HepG2 (cell line): ENCODE measurements at regions not wholly inside any gene's neighbourhood (a gene's known extent, or its start where the extent isn't known, plus 50 kb on each side); places are given as distances from the start of the nearest gene placed in this dataset.

Experiments used
- ATAC-seq: fragments of 200-7000 bp; cut with Tn5 transposase; 3 replicates; pipeline ENCODE4 v1.9.1; 2020; ENCODE audit warnings: mild to moderate bottlenecking, moderate library complexity
- BruUV-seq: library from RNA; stranded (reverse); fragments of 400-500 nt; replicated peaks from 2 replicates; lab custom pipeline; 2021; lab: Mats Ljungman, UMichigan
- CTCF ChIA-PET: fragments of 300-600 bp; formaldehyde crosslinking; extraction: SDS; loops from one replicate; lab custom pipeline; 2021; ENCODE audit warnings: low total read pairs, inconsistent platforms, low intra/inter-chr PET ratio; lab: Yijun Ruan, JAX
- POLR2A ChIA-PET: fragments of 350-600 bp; sonication (Branson Sonifier 250); formaldehyde crosslinking; loops from one replicate; lab custom pipeline; 2020; ENCODE audit warnings: antibody characterized with exemption, inconsistent platforms; lab: Yijun Ruan, JAX
- DNase-seq: peaks from one replicate; pipeline ENCODE4 v3.0.0-alpha.2; 2015; ENCODE audit warnings: low spot score
- FAIRE-seq: peaks from 3 replicates; lab custom pipeline; 2011; peaks lifted over from hg19 to GRCh38; lab: Jason Lieb, UNC
- H2AFZ ChIP-seq: one replicate; pipeline ENCODE4 v1.6.1; 2011; ENCODE audit warnings: low read length, inconsistent platforms
- H3K27ac ChIP-seq: fragments of 300-600 bp; 3 replicates; pipeline ENCODE4 v1.8.0; 2011; ENCODE audit warnings: mixed run types, mild to moderate bottlenecking, mixed read lengths, low read length, inconsistent platforms; ENCODE audit not compliant: insufficient read depth; ENCODE audit errors: extremely low read length
- H3K27me3 ChIP-seq, 2 experiments: fragments of 200-600 bp in 1 of 2; 2 replicates in 1 of 2; 3 replicates in 1 of 2; pipeline versions ENCODE4 v1.6.0 to v1.8.0; 2011; ENCODE audit warnings: low read length in 2 of 2, mild to moderate bottlenecking in 2 of 2, moderate library complexity in 2 of 2, inconsistent platforms in 1 of 2; ENCODE audit not compliant: insufficient read depth in 2 of 2, control insufficient read depth in 1 of 2
- H3K36me3 ChIP-seq, 2 experiments: fragments of 200-600 bp in 1 of 2; replicated peaks in 1 of 2; 2 replicates in 1 of 2; 3 replicates in 1 of 2; pipeline versions ENCODE4 v1.5.1 to v1.8.0; 2011; ENCODE audit warnings: low read length in 2 of 2, inconsistent platforms in 1 of 2; ENCODE audit not compliant: insufficient read depth in 2 of 2, control insufficient read depth in 1 of 2
- H3K4me1 ChIP-seq: 2 replicates; pipeline ENCODE4 v1.5.1; 2012; ENCODE audit warnings: low read length, inconsistent platforms; ENCODE audit not compliant: insufficient read depth
- H3K4me2 ChIP-seq: 2 replicates; pipeline ENCODE4 v1.6.0; 2011; ENCODE audit warnings: low read depth, low read length, inconsistent platforms
- H3K4me3 ChIP-seq, 3 experiments: fragments of 200-600 bp in 1 of 3; sonication (generic), shearing (Covaris generic) in 1 of 3; replicated peaks in 1 of 3; 2 replicates each; pipeline ENCODE4 v1.5.1; 2011 to 2016; ENCODE audit warnings: low read length in 3 of 3, inconsistent platforms in 2 of 3, low read depth in 2 of 3, mild to moderate bottlenecking in 2 of 3, control low read depth in 1 of 3, mixed read lengths in 1 of 3; ENCODE audit not compliant: insufficient read depth in 1 of 3
- H3K79me2 ChIP-seq: one replicate; pipeline ENCODE4 v1.6.1; 2011; ENCODE audit warnings: low read length, inconsistent platforms; ENCODE audit not compliant: insufficient read depth
- H3K9ac ChIP-seq: 2 replicates; pipeline ENCODE4 v1.6.0; 2011; ENCODE audit warnings: mild to moderate bottlenecking, low read depth, low read length, inconsistent platforms; ENCODE audit not compliant: insufficient read depth
- H3K9me3 ChIP-seq: 2 replicates; pipeline ENCODE4 v1.5.1; 2012; ENCODE audit warnings: mild to moderate bottlenecking, low read length
- H4K20me1 ChIP-seq: 2 replicates; pipeline ENCODE4 v1.6.0; 2011; ENCODE audit warnings: inconsistent platforms, mild to moderate bottlenecking, low read length, moderate library complexity; ENCODE audit not compliant: insufficient read depth
- CBX1 ChIP-seq: IDR thresholded peaks from one replicate; pipeline ENCODE4 v1.6.1; 2016; ENCODE audit warnings: antibody characterized with exemption, low read depth
- DBP ChIP-seq: sonication (generic); formaldehyde crosslinking; IDR thresholded peaks from 2 replicates; pipeline ENCODE4 v1.4.0; 2020; ENCODE audit warnings: missing genetic modification reagents; ENCODE audit errors: not compliant biosample characterization
- DMTF1 ChIP-seq: sonication (generic); formaldehyde crosslinking; IDR thresholded peaks from 2 replicates; pipeline ENCODE4 v1.4.0; 2020; ENCODE audit warnings: mild to moderate bottlenecking, missing genetic modification reagents
- HOXA9 ChIP-seq: sonication (generic); formaldehyde crosslinking; IDR thresholded peaks from 2 replicates; pipeline ENCODE4 v1.8.1; 2022; ENCODE audit warnings: missing genetic modification reagents, mild to moderate bottlenecking, moderate library complexity, borderline replicate concordance
- KMT2A ChIP-seq: sonication (generic); formaldehyde crosslinking; IDR thresholded peaks from 2 replicates; pipeline ENCODE4 v1.4.0; 2020; ENCODE audit warnings: missing genetic modification reagents
- MBD4 ChIP-seq: IDR thresholded peaks from 2 replicates; pipeline ENCODE4 v1.6.1; 2012; ENCODE audit warnings: low read length, inconsistent platforms, borderline replicate concordance
- NCOA2 ChIP-seq: sonication (generic); formaldehyde crosslinking; IDR thresholded peaks from 2 replicates; pipeline ENCODE4 v1.8.0; 2022; ENCODE audit warnings: inconsistent platforms
- NFYB ChIP-seq: sonication (generic); formaldehyde crosslinking; IDR thresholded peaks from 2 replicates; pipeline ENCODE4 v1.4.0; 2020; ENCODE audit warnings: missing genetic modification reagents
- PAF1 ChIP-seq: IDR thresholded peaks from 2 replicates; pipeline ENCODE4 v1.6.1; 2016; ENCODE audit warnings: missing genetic modification reagents, missing compliant biosample characterization
- PAX8 ChIP-seq: sonication (generic); formaldehyde crosslinking; IDR thresholded peaks from 2 replicates; pipeline ENCODE4 v1.8.0; 2022; ENCODE audit warnings: mild to moderate bottlenecking, missing genetic modification reagents, borderline replicate concordance
- RBM39 ChIP-seq: fragments of 200-400 bp; formaldehyde crosslinking; IDR thresholded peaks from one replicate; pipeline ENCODE4 v1.6.1; 2018; ENCODE audit warnings: antibody characterized with exemption, mild to moderate bottlenecking, low read depth, low read length; ENCODE audit not compliant: poor library complexity, severe bottlenecking
- RERE ChIP-seq: IDR thresholded peaks from 2 replicates; pipeline ENCODE4 v1.6.1; 2016; ENCODE audit warnings: low read depth, missing genetic modification reagents, missing compliant biosample characterization
- SP1 ChIP-seq, 2 experiments: fragments of 450-650 bp in 1 of 2; sonication (generic) in 1 of 2; formaldehyde crosslinking in 1 of 2; IDR thresholded peaks; 2 replicates each; pipeline versions ENCODE4 v1.4.0 to v1.6.1; 2016 to 2020; ENCODE audit warnings: missing genetic modification reagents in 1 of 2
- YY1 ChIP-seq: IDR thresholded peaks from 2 replicates; pipeline ENCODE4 v1.6.1; 2011; ENCODE audit warnings: low read length, low read depth, moderate library complexity, mild to moderate bottlenecking; ENCODE audit not compliant: insufficient read depth, insufficient replicate concordance
- ZNF101 ChIP-seq: sonication (generic); formaldehyde crosslinking; IDR thresholded peaks from 2 replicates; pipeline ENCODE4 v1.4.0; 2020; ENCODE audit warnings: mild to moderate bottlenecking, low read depth, missing genetic modification reagents, borderline replicate concordance
- ZNF180 ChIP-seq: sonication (generic); formaldehyde crosslinking; IDR thresholded peaks from 2 replicates; pipeline ENCODE4 v1.4.0; 2020; ENCODE audit warnings: low read depth, missing genetic modification reagents, borderline replicate concordance
- ZNF780A ChIP-seq: sonication (generic); formaldehyde crosslinking; IDR thresholded peaks from 2 replicates; pipeline ENCODE4 v1.8.0; 2022; ENCODE audit warnings: mild to moderate bottlenecking, missing genetic modification reagents, moderate library complexity
- ZNF782 ChIP-seq: sonication (generic); formaldehyde crosslinking; IDR thresholded peaks from 2 replicates; pipeline ENCODE4 v1.4.0; 2020; ENCODE audit warnings: missing genetic modification reagents, mild to moderate bottlenecking, borderline replicate concordance
- WGBS: methylation state at CpG from one replicate; pipeline ENCODE4 v1.1.6; 2017; ENCODE audit warnings: low lambda C conversion rate; 5-methylcytosine and 5-hydroxymethylcytosine counted together
- in situ Hi-C: cut with HindIII; loops from 2 replicates; pipeline ENCODE4 v1.10.0; 2017; ENCODE audit warnings: low pct_unique_long_range_greater_than_20kb; ENCODE audit not compliant: extremely low pct_ligation_motif_present
- intact Hi-C: fragments of 100-400 bp; cut with micrococcal nuclease; formaldehyde crosslinking; loops from one replicate; pipeline ENCODE4 v1.10.0; 2022; ENCODE audit not compliant: unreplicated experiment

GRCh38 chr2:59568461-59568860, 985.0 kb downstream of the BCL11A start:
- no TSS peak for BruUV-seq
- Histone ChIP-seq H3K27me3 (no peaks in the 10 kb centered on the region), H3K36me3 (no peaks in the 10 kb centered on the region), H3K4me2 (no peak overlapping the region), H4K20me1 (no peaks in the 10 kb centered on the region), H3K4me1 (no peaks in the 10 kb centered on the region), H3K4me3 (no peak overlapping the region), H3K9ac (no peak overlapping the region), H3K27ac (no peak overlapping the region), H3K9me3 (no peaks in the 10 kb centered on the region), H3K79me2 (no peaks in the 10 kb centered on the region), H2AFZ (no peak overlapping the region)
- FAIRE-seq = no peak
- ATAC-seq = no peak
- intact Hi-C loops = no loop called here
- in situ Hi-C loops = no loop called here
- DNase-seq = no peak
- 4% methylated on average over 3 of the region's 3 CpGs for WGBS
- ChIA-PET CTCF (no interaction called here), POLR2A (no interaction called here)
- no peak for TF ChIP-seq SP1 (IDR thresholded peaks at IDR 0.05)
- TF ChIP-seq SP1 (CRISPR knock-in tag; IDR thresholded peaks at IDR 0.05) = no peak
- no peak for TF ChIP-seq HOXA9 (CRISPR knock-in tag)
- TF ChIP-seq CBX1 = no peak
- no peak for TF ChIP-seq PAF1 (CRISPR knock-in tag)
- TF ChIP-seq DBP (CRISPR knock-in tag) = no peak
- no peak for TF ChIP-seq NFYB (CRISPR knock-in tag)
- TF ChIP-seq RBM39 = no peak
- TF ChIP-seq ZNF780A (CRISPR knock-in tag) = no peak
- TF ChIP-seq DMTF1 (CRISPR knock-in tag) = no peak
- TF ChIP-seq ZNF782 (CRISPR knock-in tag) = no peak
- TF ChIP-seq ZNF180 = no peak
- no peak for TF ChIP-seq MBD4
- TF ChIP-seq KMT2A = no peak
- TF ChIP-seq RERE (CRISPR knock-in tag) = no peak
- no peak for TF ChIP-seq YY1
- TF ChIP-seq NCOA2 (CRISPR knock-in tag) = no peak
- TF ChIP-seq ZNF101 (CRISPR knock-in tag) = no peak
- TF ChIP-seq PAX8 (CRISPR knock-in tag) = no peak
